GM18868 (cell line): ENCODE measurements at regions not wholly inside any gene's neighbourhood (a gene's known extent, or its start where the extent isn't known, plus 50 kb on each side); places are given as distances from the start of the nearest gene placed in this dataset.
A peak's percentile ranks its signal among the peaks of the same experiment; 100 is the strongest.
"Not testable (repeated sequence)": the region's sequence is repeated elsewhere in the genome, so short reads cannot be mapped to it uniquely, and the experiment has no call there.

Source experiments
- ATAC-seq: cut with Tn5 transposase; IDR thresholded peaks from one replicate; pipeline ENCODE4 v1.9.1; 2021; ENCODE audit warnings: mild to moderate bottlenecking, moderate library complexity; ENCODE audit not compliant: unreplicated experiment

- no peak for ATAC-seq
Observed at GRCh38 chr4:105025263-105026017, 121.2 kb upstream of the TET2 start.

GRCh38 chr4:105036991-105037390 lies 109.7 kb upstream of the TET2 start:
- ATAC-seq = no peak

- no peak for ATAC-seq
Observed at GRCh38 chr4:105042451-105042850, 104.2 kb upstream of the TET2 start.

- no peak for ATAC-seq
Observed at GRCh38 chr4:105050896-105051295, 95.8 kb upstream of the TET2 start.

GRCh38 chr4:105057370-105058105 lies 89.1 kb upstream of the TET2 start:
- no peak for ATAC-seq

- no peak for ATAC-seq
Observed at GRCh38 chr4:105058177-105058812, 88.4 kb upstream of the TET2 start.

- ATAC-seq = peak; percentile 31
Observed at GRCh38 chr4:105059337-105059736, 87.3 kb upstream of the TET2 start.

- peak; percentile 86 for ATAC-seq
Observed at GRCh38 chr4:105060628-105061027, 86.0 kb upstream of the TET2 start.

- ATAC-seq = peak; percentile 34
Observed at GRCh38 chr4:105061136-105061696, 85.5 kb upstream of the TET2 start.

GRCh38 chr4:105061731-105062130 lies 84.9 kb upstream of the TET2 start:
- ATAC-seq = no peak

- ATAC-seq = no peak
Observed at GRCh38 chr4:105066401-105066800, 80.3 kb upstream of the TET2 start.

- no peak for ATAC-seq
Observed at GRCh38 chr4:105067431-105067830, 79.2 kb upstream of the TET2 start.

GRCh38 chr4:105067946-105068345 lies 78.7 kb upstream of the TET2 start:
- ATAC-seq = no peak

- no peak for ATAC-seq
Observed at GRCh38 chr4:105068516-105068915, 78.2 kb upstream of the TET2 start.

- ATAC-seq = not testable (repeated sequence)
Observed at GRCh38 chr4:105072095-105072494, 74.6 kb upstream of the TET2 start.

GRCh38 chr4:105074097-105074496 lies 72.6 kb upstream of the TET2 start:
- ATAC-seq = no peak

- peak; percentile 70 for ATAC-seq
Observed at GRCh38 chr4:105075045-105075444, 71.6 kb upstream of the TET2 start.

GRCh38 chr4:105088110-105088879 lies 58.4 kb upstream of the TET2 start:
- no peak for ATAC-seq

- ATAC-seq = no peak
Observed at GRCh38 chr4:105092356-105092755, 54.3 kb upstream of the TET2 start.

- no peak for ATAC-seq
Observed at GRCh38 chr4:105092768-105093167, 53.9 kb upstream of the TET2 start.

GRCh38 chr4:105093975-105094374 lies 52.7 kb upstream of the TET2 start:
- no peak for ATAC-seq
